ENCODE measurements at regions not wholly inside any gene's neighbourhood (a gene's known extent, or its start where the extent isn't known, plus 50 kb on each side); places are given as distances from the start of the nearest gene placed in this dataset.

- Mint-ChIP-seq H3K27me3 (ENCODE audit: insufficient read depth) (no peaks in the 10 kb centered on the region), H3K4me1 (peaks cover 24% of the 10 kb centered on the region), H3K9me3 (peaks cover 8% of the 10 kb centered on the region), H3K36me3 (ENCODE audit: low read depth) (no peaks in the 10 kb centered on the region), H3K4me3 (no peak overlapping the region), H3K27ac (no peak overlapping the region)
- Histone ChIP-seq H3K36me3 (ENCODE audit: control insufficient read depth, insufficient read depth, low read length) (no peaks in the 10 kb centered on the region), H3K9me3 (ENCODE audit: control insufficient read depth, low read length) (peaks cover 4% of the 10 kb centered on the region), H3K27me3 (ENCODE audit: control insufficient read depth, insufficient read depth, low read length, poor library complexity, severe bottlenecking) (no peaks in the 10 kb centered on the region), H3K9ac (ENCODE audit: extremely low read depth, low read length, poor library complexity, severe bottlenecking) (no peak overlapping the region), H3K4me3 (ENCODE audit: low read length) (no peak overlapping the region), H3K4me1 (ENCODE audit: control insufficient read depth, insufficient read depth, low read length) (no peaks in the 10 kb centered on the region), H3K27ac (ENCODE audit: low read depth, low read length) (no peak overlapping the region)
- no peak for DNase-seq
- 40 to 87% methylated on average over 1 to 3 of the region's 5 CpGs for WGBS, 2 experiments (ENCODE audit: insufficient coverage in 1 of 2, insufficient read length in 1 of 2)
- no peak for TF ChIP-seq CTCF (conservative IDR thresholded peaks at IDR 0.05)
Measured at GRCh38 chrX:20829665-20830491, 544.3 kb upstream of the CNKSR2 start.

GRCh38 chrX:20825984-20826383 is 548.2 kb upstream of the CNKSR2 start:
- H3K27me3 ChIP-seq (ENCODE audit: control insufficient read depth, insufficient read depth, low read length, poor library complexity, severe bottlenecking): no peaks in the 10 kb centered on the region
- Mint-ChIP-seq H3K9me3 (no peaks in the 10 kb centered on the region), H3K36me3 (ENCODE audit: low read depth) (no peaks in the 10 kb centered on the region), H3K27ac (no peak overlapping the region), H3K27me3 (ENCODE audit: insufficient read depth) (peaks cover 2% of the 10 kb centered on the region), H3K4me1 (peaks cover 13% of the 10 kb centered on the region), H3K4me3 (no peak overlapping the region)
- DNase-seq: no peak
- no peak overlapping the region for H3K9ac ChIP-seq (ENCODE audit: extremely low read depth, low read length, poor library complexity, severe bottlenecking)
- H3K27ac ChIP-seq (ENCODE audit: low read depth, low read length): no peak overlapping the region
- H3K9me3 ChIP-seq (ENCODE audit: control insufficient read depth, low read length): no peaks in the 10 kb centered on the region
- no peak for TF ChIP-seq CTCF (conservative IDR thresholded peaks at IDR 0.05)
- no peaks in the 10 kb centered on the region for H3K36me3 ChIP-seq (ENCODE audit: control insufficient read depth, insufficient read depth, low read length)
- no peaks in the 10 kb centered on the region for H3K4me1 ChIP-seq (ENCODE audit: control insufficient read depth, insufficient read depth, low read length)
- no peak overlapping the region for H3K4me3 ChIP-seq (ENCODE audit: low read length)
- WGBS, 2 experiments (ENCODE audit: insufficient coverage in 1 of 2, insufficient read length in 1 of 2): 100% methylated on average over 2 of the region's 2 CpGs; no CpG with 5 or more reads in 1 of the 2 experiments

- H3K4me3 Mint-ChIP-seq: no peak overlapping the region
- no peak overlapping the region for H3K4me3 ChIP-seq (ENCODE audit: low read length)
- H3K27ac Mint-ChIP-seq: no peak overlapping the region
- peaks cover 32% of the 10 kb centered on the region for H3K9me3 Mint-ChIP-seq
- H3K27me3 Mint-ChIP-seq (ENCODE audit: insufficient read depth): no peaks in the 10 kb centered on the region
- no peak for DNase-seq
- H3K36me3 Mint-ChIP-seq (ENCODE audit: low read depth): peaks cover 5% of the 10 kb centered on the region
- TF ChIP-seq CTCF (conservative IDR thresholded peaks at IDR 0.05): no peak
- no peak overlapping the region for H3K9ac ChIP-seq (ENCODE audit: extremely low read depth, low read length, poor library complexity, severe bottlenecking)
- H3K27me3 ChIP-seq (ENCODE audit: control insufficient read depth, insufficient read depth, low read length, poor library complexity, severe bottlenecking): no peaks in the 10 kb centered on the region
- H3K4me1 Mint-ChIP-seq: no peaks in the 10 kb centered on the region
- no peak overlapping the region for H3K27ac ChIP-seq (ENCODE audit: low read depth, low read length)
- no peaks in the 10 kb centered on the region for H3K4me1 ChIP-seq (ENCODE audit: control insufficient read depth, insufficient read depth, low read length)
- no peaks in the 10 kb centered on the region for H3K36me3 ChIP-seq (ENCODE audit: control insufficient read depth, insufficient read depth, low read length)
- no peaks in the 10 kb centered on the region for H3K9me3 ChIP-seq (ENCODE audit: control insufficient read depth, low read length)
- WGBS, 2 experiments (ENCODE audit: insufficient coverage in 1 of 2, insufficient read length in 1 of 2): no CpG with 5 or more reads among the region's 1 CpG
Measured at GRCh38 chrX:20803971-20804370, 537.3 kb upstream of the RPS6KA3 start.
